ENCODE measurements at regions not wholly inside any gene's neighbourhood (a gene's known extent, or its start where the extent isn't known, plus 50 kb on each side); places are given as distances from the start of the nearest gene placed in this dataset.

GRCh38 chr2:234805836-234806235, 146.0 kb upstream of the SH3BP4 start:
- TF ChIP-seq POLR2A (IDR thresholded peaks at IDR 0.05), result no peak
- no peak for TF ChIP-seq CTCF (IDR thresholded peaks at IDR 0.05)
- TF ChIP-seq POLR2AphosphoS5 (IDR thresholded peaks at IDR 0.05), result no peak
- TF ChIP-seq EP300 (IDR thresholded peaks at IDR 0.05), result no peak
